Neural cell (in vitro differentiated cells): ENCODE measurements at regions not wholly inside any gene's neighbourhood (a gene's known extent, or its start where the extent isn't known, plus 50 kb on each side); places are given as distances from the start of the nearest gene placed in this dataset.

Source experiments
- H2AFZ ChIP-seq: fragments of 200-600, 300-800 bp; sonication (generic), shearing (Covaris generic); 2 replicates; pipeline ENCODE4 v1.6.0; 2014; ENCODE audit warnings: low read depth, mild to moderate bottlenecking, antibody characterized with exemption, low read length, moderate library complexity
- H3F3A ChIP-seq: fragments of 200-600 bp; shearing (Covaris generic); 2 replicates; pipeline ENCODE4 v1.6.1; 2016; ENCODE audit warnings: mild to moderate bottlenecking, moderate library complexity, mixed read lengths, antibody characterized with exemption, low read length; ENCODE audit not compliant: insufficient read depth, poor library complexity, severe bottlenecking
- H3K27ac ChIP-seq: fragments of 200-600, 300-800 bp; sonication (generic), shearing (Covaris generic); 2 replicates; pipeline ENCODE4 v1.5.1; 2014; ENCODE audit warnings: mild to moderate bottlenecking, low read length, moderate library complexity
- H3K27me3 ChIP-seq: fragments of 300-800, 200-600 bp; sonication (generic), shearing (Covaris generic); 2 replicates; pipeline ENCODE4 v1.6.0; 2014; ENCODE audit warnings: mild to moderate bottlenecking, low read depth, low read length, moderate library complexity; ENCODE audit not compliant: insufficient read depth
- H3K36me3 ChIP-seq: fragments of 300-800, 200-600 bp; sonication (generic), shearing (Covaris generic); 2 replicates; pipeline ENCODE4 v1.5.1; 2014; ENCODE audit warnings: mild to moderate bottlenecking, antibody characterized with exemption, low read length, moderate library complexity; ENCODE audit not compliant: insufficient read depth
- H3K4me2 ChIP-seq: fragments of 300-800, 200-600 bp; sonication (generic), shearing (Covaris generic); 2 replicates; pipeline ENCODE4 v1.6.0; 2014; ENCODE audit warnings: mild to moderate bottlenecking, low read length
- H3K4me3 ChIP-seq: fragments of 300-800, 200-600 bp; sonication (generic), shearing (Covaris generic); 2 replicates; pipeline ENCODE4 v1.5.1; 2014; ENCODE audit warnings: mild to moderate bottlenecking, low read length, moderate library complexity
- H3K79me2 ChIP-seq: fragments of 200-600 bp; shearing (Covaris generic); replicated peaks from 2 replicates; pipeline ENCODE4 v1.6.0; 2014; ENCODE audit warnings: mild to moderate bottlenecking, low read length, moderate library complexity; ENCODE audit not compliant: insufficient read depth
- H3K9ac ChIP-seq: fragments of 300-800, 200-600 bp; sonication (generic), shearing (Covaris generic); 2 replicates; pipeline ENCODE4 v1.6.1; 2016; ENCODE audit warnings: mild to moderate bottlenecking, low read length, mixed read lengths
- H3K9me2 ChIP-seq: fragments of 200-600 bp; shearing (Covaris generic); 2 replicates; pipeline ENCODE4 v1.6.1; 2016; ENCODE audit warnings: mild to moderate bottlenecking, low read length, mixed read lengths; ENCODE audit not compliant: insufficient read depth
- H3K9me3 ChIP-seq: fragments of 200-600, 300-800 bp; sonication (generic), shearing (Covaris generic); 2 replicates; pipeline ENCODE4 v1.6.1; 2016; ENCODE audit warnings: mild to moderate bottlenecking, mixed run types, low read length, moderate library complexity, mixed read lengths
- H4K20me1 ChIP-seq: fragments of 200-600 bp; shearing (Covaris generic); 2 replicates; pipeline ENCODE4 v1.6.1; 2016; ENCODE audit warnings: mild to moderate bottlenecking, mixed run types; ENCODE audit not compliant: insufficient read depth
- CTCF ChIP-seq: fragments of 450-650 bp; IDR thresholded peaks from 2 replicates; pipeline ENCODE4 v1.5.1; 2014; ENCODE audit warnings: antibody characterized with exemption, mild to moderate bottlenecking, moderate library complexity; ENCODE audit not compliant: poor library complexity, severe bottlenecking
- EP300 ChIP-seq: fragments of 450-650 bp; conservative IDR thresholded peaks from 2 replicates; pipeline ENCODE4 v1.6.1; 2014; ENCODE audit warnings: antibody characterized with exemption, mild to moderate bottlenecking, moderate library complexity; ENCODE audit not compliant: poor library complexity, severe bottlenecking
- EZH2 ChIP-seq: fragments of 200-600, 300-800 bp; shearing (Covaris generic), sonication (generic); IDR thresholded peaks from 2 replicates; pipeline ENCODE4 v1.6.1; 2014; ENCODE audit warnings: antibody characterized with exemption, low read length, borderline replicate concordance, mild to moderate bottlenecking; ENCODE audit not compliant: insufficient read depth, poor library complexity, severe bottlenecking
- MXI1 ChIP-seq: fragments of 450-650 bp; conservative IDR thresholded peaks from 2 replicates; pipeline ENCODE4 v1.6.1; 2014; ENCODE audit warnings: antibody characterized with exemption, mild to moderate bottlenecking; ENCODE audit not compliant: poor library complexity, severe bottlenecking
- POLR2AphosphoS5 ChIP-seq: IDR thresholded peaks from 2 replicates; pipeline ENCODE4 v1.6.1; 2012
- RAD21 ChIP-seq: fragments of 450-650 bp; conservative IDR thresholded peaks from 2 replicates; pipeline ENCODE4 v1.6.1; 2014; ENCODE audit warnings: antibody characterized with exemption, mild to moderate bottlenecking, moderate library complexity
- REST ChIP-seq: IDR thresholded peaks from 2 replicates; pipeline ENCODE4 v1.6.1; 2012; ENCODE audit warnings: borderline replicate concordance
- SMC3 ChIP-seq: fragments of 450-650 bp; conservative IDR thresholded peaks from 2 replicates; pipeline ENCODE4 v1.6.1; 2014; ENCODE audit warnings: antibody characterized with exemption, mild to moderate bottlenecking, moderate library complexity; ENCODE audit not compliant: poor library complexity
- TAF1 ChIP-seq: IDR thresholded peaks from 2 replicates; pipeline ENCODE4 v1.6.1; 2012; ENCODE audit warnings: low read depth

- Histone ChIP-seq H3K9ac (no peak overlapping the region), H3F3A (no peaks in the 10 kb centered on the region), H3K9me2 (no peaks in the 10 kb centered on the region), H3K4me2 (no peak overlapping the region), H3K9me3 (no peaks in the 10 kb centered on the region), H2AFZ (no peak overlapping the region), H3K4me3 (no peak overlapping the region), H3K27ac (no peak overlapping the region), H3K79me2 (no peaks in the 10 kb centered on the region), H3K27me3 (no peaks in the 10 kb centered on the region), H3K36me3 (no peaks in the 10 kb centered on the region), H4K20me1 (no peaks in the 10 kb centered on the region)
- no peak for TF ChIP-seq REST
- TF ChIP-seq RAD21, result no peak
- no peak for TF ChIP-seq TAF1
- no peak for TF ChIP-seq EP300
- no peak for TF ChIP-seq EZH2
- no peak for TF ChIP-seq SMC3
- TF ChIP-seq POLR2AphosphoS5, result no peak
- no peak for TF ChIP-seq MXI1
- TF ChIP-seq CTCF, result no peak
These were observed 147.5 kb downstream of the RND3 start for GRCh38 chr2:150339951-150340350.

GRCh38 chr2:150339282-150339681 is 148.2 kb downstream of the RND3 start:
- Histone ChIP-seq H3K9ac (no peak overlapping the region), H3K27ac (no peak overlapping the region), H3K36me3 (no peaks in the 10 kb centered on the region), H3K9me2 (no peaks in the 10 kb centered on the region), H3K4me3 (no peak overlapping the region), H3F3A (no peaks in the 10 kb centered on the region), H3K27me3 (no peaks in the 10 kb centered on the region), H4K20me1 (no peaks in the 10 kb centered on the region), H2AFZ (no peak overlapping the region), H3K9me3 (no peaks in the 10 kb centered on the region), H3K79me2 (no peaks in the 10 kb centered on the region), H3K4me2 (no peak overlapping the region)
- TF ChIP-seq POLR2AphosphoS5, result no peak
- no peak for TF ChIP-seq CTCF
